GM06990 (cell line): ENCODE measurements at regions not wholly inside any gene's neighbourhood (a gene's known extent, or its start where the extent isn't known, plus 50 kb on each side); places are given as distances from the start of the nearest gene placed in this dataset.

ENCODE experiments used
- DNase-seq: peaks from one replicate; pipeline ENCODE4 v3.0.0-alpha.2; 2011; ENCODE audit not compliant: insufficient read length; ENCODE audit errors: extremely low read depth
- H3K27me3 ChIP-seq: replicated peaks from 2 replicates; pipeline ENCODE4 v1.6.0; 2011; ENCODE audit warnings: low read length; ENCODE audit not compliant: control insufficient read depth, insufficient read depth
- H3K36me3 ChIP-seq: 2 replicates; pipeline ENCODE4 v1.5.1; 2011; ENCODE audit warnings: low read length; ENCODE audit not compliant: control insufficient read depth, insufficient read depth
- H3K4me3 ChIP-seq: replicated peaks from 2 replicates; pipeline ENCODE4 v1.5.1; 2011; ENCODE audit warnings: low read depth, mild to moderate bottlenecking, control low read depth, low read length
- CTCF ChIP-seq: IDR thresholded peaks from 2 replicates; pipeline ENCODE4 v1.5.1; 2011; ENCODE audit warnings: low read length, control low read depth, mild to moderate bottlenecking, inconsistent platforms; ENCODE audit not compliant: insufficient read depth, poor library complexity, severe bottlenecking

DNA sequence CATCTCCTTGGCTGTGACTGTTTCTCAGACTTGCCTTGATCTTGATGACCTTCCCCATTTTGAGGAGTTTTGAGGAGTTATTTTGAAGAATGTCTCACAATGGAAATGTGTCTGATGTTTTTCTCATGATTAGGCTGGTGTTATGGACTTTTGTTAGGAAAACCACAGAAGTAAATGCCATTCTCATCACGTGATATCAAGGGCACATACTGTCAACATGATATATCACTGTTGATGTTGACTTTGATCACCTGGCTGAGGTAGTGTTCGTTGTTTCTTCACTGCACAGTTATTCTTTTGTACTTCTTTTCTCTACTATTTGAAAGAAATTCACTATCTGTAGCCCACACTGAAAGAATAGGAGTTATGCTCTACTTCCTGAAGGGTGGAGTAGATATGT lies 194.7 kb upstream of the MPHOSPH6 start:
- no peaks in the 10 kb centered on the region for H3K36me3 ChIP-seq
- no peaks in the 10 kb centered on the region; the same call in 1 of the 2 replicates for H3K27me3 ChIP-seq
- no peak for TF ChIP-seq CTCF
- H3K4me3 ChIP-seq = no peak overlapping the region
- DNase-seq = no peak

GRCh38 chr16:82363026-82363816 lies 193.2 kb upstream of the MPHOSPH6 start:
- Histone ChIP-seq H3K36me3 (no peaks in the 10 kb centered on the region), H3K27me3 (no peaks in the 10 kb centered on the region; the same call in 1 of the 2 replicates), H3K4me3 (no peak overlapping the region)
- no peak for TF ChIP-seq CTCF
- no peak for DNase-seq

DNA sequence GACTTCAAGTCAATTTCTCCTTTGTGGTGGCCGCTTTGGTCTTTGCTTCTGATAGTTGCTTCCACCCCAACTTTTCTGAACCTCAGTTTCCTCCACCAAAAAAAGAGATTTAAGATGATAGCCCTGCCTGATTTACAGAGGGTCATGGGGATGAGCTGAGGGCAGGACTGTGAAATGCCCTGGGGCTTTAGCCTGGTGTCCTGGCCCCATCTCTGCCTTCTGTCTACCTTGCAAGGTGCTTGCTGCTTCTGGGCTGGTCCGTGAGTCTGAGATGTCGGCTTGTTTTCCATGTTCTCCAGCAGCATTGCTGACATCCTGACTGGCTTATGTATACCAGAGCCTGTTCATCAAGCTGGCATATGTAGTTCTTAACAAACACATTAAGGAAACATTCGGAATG lies 191.9 kb upstream of the MPHOSPH6 start:
- DNase-seq = no peak
- Histone ChIP-seq H3K4me3 (no peak overlapping the region), H3K27me3 (no peaks in the 10 kb centered on the region; the same call in 1 of the 2 replicates), H3K36me3 (no peaks in the 10 kb centered on the region)
- TF ChIP-seq CTCF = no peak

GRCh38 chr16:82360024-82360783 lies 190.2 kb upstream of the MPHOSPH6 start:
- H3K4me3 ChIP-seq = no peak overlapping the region
- DNase-seq = no peak
- H3K36me3 ChIP-seq = no peaks in the 10 kb centered on the region
- TF ChIP-seq CTCF = no peak
- H3K27me3 ChIP-seq = no peaks in the 10 kb centered on the region; the same call in 1 of the 2 replicates

- H3K27me3 ChIP-seq = no peaks in the 10 kb centered on the region; the same call in 1 of the 2 replicates
- DNase-seq = no peak
- no peak overlapping the region for H3K4me3 ChIP-seq
- H3K36me3 ChIP-seq = no peaks in the 10 kb centered on the region
- no peak for TF ChIP-seq CTCF
These were observed 188.7 kb upstream of the MPHOSPH6 start for GRCh38 chr16:82358606-82359221.
